Trophoblast cell (in vitro differentiated cells and primary cell): ENCODE measurements at regions not wholly inside any gene's neighbourhood (a gene's known extent, or its start where the extent isn't known, plus 50 kb on each side); places are given as distances from the start of the nearest gene placed in this dataset.

Source experiments
- DNase-seq, 2 donors: peaks; one replicate each; pipeline ENCODE4 v3.0.0-alpha.2; 2016
- H2AFZ ChIP-seq: 2 replicates; pipeline ENCODE4 v1.6.1; 2013; ENCODE audit warnings: low read length, moderate library complexity, mild to moderate bottlenecking; ENCODE audit not compliant: insufficient read depth, poor library complexity
- H2AK5ac ChIP-seq: 2 replicates; pipeline ENCODE4 v1.6.1; 2013; ENCODE audit warnings: mild to moderate bottlenecking, low read length
- H2BK120ac ChIP-seq: 2 replicates; pipeline ENCODE4 v1.6.1; 2013; ENCODE audit warnings: low read length, mild to moderate bottlenecking, moderate library complexity; ENCODE audit not compliant: insufficient read depth, poor library complexity
- H2BK12ac ChIP-seq: 2 replicates; pipeline ENCODE4 v1.6.1; 2013; ENCODE audit warnings: mild to moderate bottlenecking, low read length, moderate library complexity
- H2BK5ac ChIP-seq: 2 replicates; pipeline ENCODE4 v1.6.1; 2013; ENCODE audit warnings: low read length, low read depth, moderate library complexity, mild to moderate bottlenecking; ENCODE audit not compliant: poor library complexity
- H3K14ac ChIP-seq: 2 replicates; pipeline ENCODE4 v1.6.1; 2013; ENCODE audit warnings: mild to moderate bottlenecking, low read length
- H3K18ac ChIP-seq: 2 replicates; pipeline ENCODE4 v1.6.1; 2013; ENCODE audit warnings: mild to moderate bottlenecking, low read length
- H3K23ac ChIP-seq: 2 replicates; pipeline ENCODE4 v1.6.1; 2013; ENCODE audit warnings: low read length
- H3K27ac ChIP-seq: 2 replicates; pipeline ENCODE4 v1.5.1; 2013; ENCODE audit warnings: low read depth, mild to moderate bottlenecking, inconsistent platforms, low read length, moderate library complexity
- H3K27me3 ChIP-seq: 2 replicates; pipeline ENCODE4 v1.6.1; 2013; ENCODE audit warnings: inconsistent platforms, mild to moderate bottlenecking, low read length, moderate library complexity; ENCODE audit not compliant: insufficient read depth
- H3K36me3 ChIP-seq, 2 experiments: 1 replicate in 1 of 2; 2 replicates in 1 of 2; pipeline ENCODE4 v1.6.1; 2013; ENCODE audit warnings: low read length in 2 of 2, mild to moderate bottlenecking in 2 of 2, moderate library complexity in 1 of 2; ENCODE audit not compliant: insufficient read depth in 2 of 2, control insufficient read depth in 1 of 2
- H3K4ac ChIP-seq: 2 replicates; pipeline ENCODE4 v1.6.1; 2013; ENCODE audit warnings: low read depth, mild to moderate bottlenecking, low read length, moderate library complexity
- H3K4me1 ChIP-seq, 2 experiments: 1 replicate in 1 of 2; 2 replicates in 1 of 2; pipeline ENCODE4 v1.6.1; 2013; ENCODE audit warnings: low read length in 2 of 2, mild to moderate bottlenecking in 2 of 2, moderate library complexity in 1 of 2; ENCODE audit not compliant: insufficient read depth in 2 of 2, control insufficient read depth in 1 of 2
- H3K4me2 ChIP-seq: 2 replicates; pipeline ENCODE4 v1.6.1; 2013; ENCODE audit warnings: inconsistent platforms, mild to moderate bottlenecking, low read length, moderate library complexity
- H3K4me3 ChIP-seq: 2 replicates; pipeline ENCODE4 v1.5.1; 2013; ENCODE audit warnings: mild to moderate bottlenecking, low read depth, low read length, inconsistent platforms
- H3K79me1 ChIP-seq: one replicate; pipeline ENCODE4 v1.6.1; 2013; ENCODE audit warnings: low read length
- H3K79me2 ChIP-seq: 2 replicates; pipeline ENCODE4 v1.6.1; 2013; ENCODE audit warnings: low read length, mild to moderate bottlenecking; ENCODE audit not compliant: control insufficient read depth, insufficient read depth, poor library complexity
- H3K9ac ChIP-seq: 2 replicates; pipeline ENCODE4 v1.6.1; 2013; ENCODE audit warnings: mild to moderate bottlenecking, low read length
- H3K9me3 ChIP-seq: 2 replicates; pipeline ENCODE4 v1.6.1; 2013; ENCODE audit warnings: low read depth, mild to moderate bottlenecking, control low read depth, inconsistent platforms, low read length; ENCODE audit not compliant: insufficient read depth
- H4K12ac ChIP-seq: 2 replicates; pipeline ENCODE4 v1.6.1; 2013; ENCODE audit warnings: low read depth, mild to moderate bottlenecking, low read length, moderate library complexity
- H4K8ac ChIP-seq: 2 replicates; pipeline ENCODE4 v1.6.1; 2013; ENCODE audit warnings: low read depth, mild to moderate bottlenecking, low read length, moderate library complexity
- H4K91ac ChIP-seq: one replicate; pipeline ENCODE4 v1.6.1; 2013; ENCODE audit warnings: low read depth, mild to moderate bottlenecking, low read length, moderate library complexity
- WGBS: extraction: QIAGEN DNeasy Blood & Tissue Kit; methylation state at CpG from one replicate; pipeline ENCODE4 v1.1.7; 2013; ENCODE audit warnings: missing lambda C conversion rate; ENCODE audit not compliant: insufficient read length, insufficient coverage; ENCODE audit errors: extremely low coverage; 5-methylcytosine and 5-hydroxymethylcytosine counted together

GRCh38 chr18:6607343-6607742 is 122.2 kb upstream of the ARHGAP28 start:
- no peak overlapping the region for H4K12ac ChIP-seq

DNA sequence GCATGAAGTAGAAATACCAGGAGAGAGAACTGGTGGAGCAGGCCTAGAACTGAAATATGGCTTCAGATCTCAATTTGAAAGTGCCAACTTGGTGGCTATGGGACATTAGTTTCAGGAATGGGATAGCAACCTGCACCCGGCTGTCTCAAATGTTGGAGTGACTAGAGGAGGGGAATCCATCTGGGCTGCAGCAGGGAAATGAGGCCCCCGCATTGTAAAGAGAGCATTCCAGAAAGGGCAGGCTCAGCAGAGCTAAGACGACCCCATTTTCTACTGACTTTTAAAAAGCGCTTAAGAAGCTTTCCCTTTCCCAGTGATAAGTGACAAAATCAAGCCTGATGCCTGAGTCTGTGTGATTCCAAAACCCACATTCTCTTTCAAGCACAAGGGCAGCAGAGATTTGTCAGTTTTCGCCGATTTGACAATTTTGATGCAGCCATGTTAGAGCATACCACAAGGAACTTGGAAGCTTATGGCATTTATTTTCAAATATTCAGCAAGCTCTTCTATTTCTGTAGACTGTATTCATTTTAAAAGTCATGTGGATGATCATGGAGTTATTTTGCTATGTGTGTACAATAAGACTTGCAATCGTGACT is 119.8 kb upstream of the ARHGAP28 start:
- Histone ChIP-seq H3K27ac (no peak overlapping the region), H2BK5ac (no peak overlapping the region), H3K9me3 (no peaks in the 10 kb centered on the region), H3K4me3 (no peak overlapping the region), H3K23ac (no peak overlapping the region), H3K4me2 (no peak overlapping the region), H3K27me3 (no peaks in the 10 kb centered on the region), H2BK12ac (no peak overlapping the region), H3K14ac (no peak overlapping the region), H3K18ac (no peak overlapping the region), H3K79me2 (no peaks in the 10 kb centered on the region), H3K79me1 (peaks cover 4% of the 10 kb centered on the region), H2AK5ac (no peak overlapping the region), H2AFZ (no peak overlapping the region), H4K91ac (no peak overlapping the region), H3K4me1 (peaks cover 2 to 6% of the 10 kb centered on the region in 2 experiments), H3K36me3 (no peaks in the 10 kb centered on the region), H4K12ac (no peak overlapping the region), H3K4ac (no peak overlapping the region), H2BK120ac (no peak overlapping the region), H4K8ac (no peak overlapping the region), H3K9ac (no peak overlapping the region)
- no CpG with 5 or more reads among the region's 7 CpGs for WGBS
- no peak for DNase-seq

More at GRCh38 chr18:6607343-6607742, 122.2 kb upstream of the ARHGAP28 start:
- Histone ChIP-seq H4K91ac (no peak overlapping the region), H3K4me1 (peaks cover 0 to 4% of the 10 kb centered on the region in 2 experiments), H3K4me3 (no peak overlapping the region), H3K23ac (no peak overlapping the region), H3K14ac (no peak overlapping the region), H2BK5ac (no peak overlapping the region), H2BK120ac (no peak overlapping the region), H2AK5ac (no peak overlapping the region), H3K36me3 (no peaks in the 10 kb centered on the region), H3K79me2 (no peaks in the 10 kb centered on the region), H3K27me3 (no peaks in the 10 kb centered on the region), H3K4ac (no peak overlapping the region), H3K79me1 (no peaks in the 10 kb centered on the region), H3K9me3 (no peaks in the 10 kb centered on the region), H2AFZ (no peak overlapping the region), H3K18ac (no peak overlapping the region), H3K27ac (no peak overlapping the region), H2BK12ac (peak overlapping the region; percentile 36), H4K8ac (no peak overlapping the region), H3K9ac (no peak overlapping the region), H3K4me2 (no peak overlapping the region)
- no peak for DNase-seq
- no CpG with 5 or more reads among the region's 6 CpGs for WGBS

GRCh38 chr18:6610466-6610865 is 119.0 kb upstream of the ARHGAP28 start:
- WGBS, result no CpG with 5 or more reads among the region's 3 CpGs
- no peak overlapping the region for H3K23ac ChIP-seq
- DNase-seq, result no peak
- no peak overlapping the region for H2BK5ac ChIP-seq
- no peaks in the 10 kb centered on the region for H3K36me3 ChIP-seq
- no peak overlapping the region for H2BK120ac ChIP-seq
- H3K4me3 ChIP-seq, result no peak overlapping the region
- peaks cover 2 to 6% of the 10 kb centered on the region in 2 experiments for H3K4me1 ChIP-seq
- no peak overlapping the region for H3K4me2 ChIP-seq
- H3K27ac ChIP-seq, result no peak overlapping the region
- H4K91ac ChIP-seq, result no peak overlapping the region
- no peak overlapping the region for H3K18ac ChIP-seq
- H2BK12ac ChIP-seq, result no peak overlapping the region
- no peak overlapping the region for H2AFZ ChIP-seq
- H3K14ac ChIP-seq, result no peak overlapping the region
- H3K4ac ChIP-seq, result no peak overlapping the region
- H3K9me3 ChIP-seq, result no peaks in the 10 kb centered on the region
- no peak overlapping the region for H2AK5ac ChIP-seq
- no peak overlapping the region for H4K8ac ChIP-seq
- H3K79me2 ChIP-seq, result no peaks in the 10 kb centered on the region
- peaks cover 4% of the 10 kb centered on the region for H3K79me1 ChIP-seq
- no peaks in the 10 kb centered on the region for H3K27me3 ChIP-seq
- H4K12ac ChIP-seq, result no peak overlapping the region
- H3K9ac ChIP-seq, result no peak overlapping the region

GRCh38 chr18:6613581-6613980 is 115.9 kb upstream of the ARHGAP28 start:
- no CpG with 5 or more reads among the region's 1 CpG for WGBS

More at GRCh38 chr18:6613581-6613980, 115.9 kb upstream of the ARHGAP28 start:
- H3K79me2 ChIP-seq, result no peaks in the 10 kb centered on the region
- H3K27ac ChIP-seq, result no peak overlapping the region
- no peak overlapping the region for H4K12ac ChIP-seq
- no peak overlapping the region for H3K18ac ChIP-seq
- H3K9me3 ChIP-seq, result no peaks in the 10 kb centered on the region
- no peak overlapping the region for H4K91ac ChIP-seq
- no peak overlapping the region for H4K8ac ChIP-seq
- H2AK5ac ChIP-seq, result no peak overlapping the region
- no peak overlapping the region for H3K4ac ChIP-seq
- no peaks in the 10 kb centered on the region for H3K36me3 ChIP-seq
- H2AFZ ChIP-seq, result no peak overlapping the region
- H3K9ac ChIP-seq, result no peak overlapping the region
- no peaks in the 10 kb centered on the region for H3K27me3 ChIP-seq
- H2BK5ac ChIP-seq, result no peak overlapping the region
- H2BK120ac ChIP-seq, result no peak overlapping the region
- no peak overlapping the region for H2BK12ac ChIP-seq
- H3K4me1 ChIP-seq, result peaks cover 2 to 6% of the 10 kb centered on the region in 2 experiments
- peaks cover 4% of the 10 kb centered on the region for H3K79me1 ChIP-seq
- no peak overlapping the region for H3K23ac ChIP-seq
- no peak overlapping the region for H3K4me2 ChIP-seq
- no peak overlapping the region for H3K14ac ChIP-seq
- H3K4me3 ChIP-seq, result no peak overlapping the region
- DNase-seq, result no peak
